Head of caudate nucleus (tissue), 42 donors: ENCODE measurements at regions not wholly inside any gene's neighbourhood (a gene's known extent, or its start where the extent isn't known, plus 50 kb on each side); places are given as distances from the start of the nearest gene placed in this dataset.
"Not testable (repeated sequence)": the region's sequence is repeated elsewhere in the genome, so short reads cannot be mapped to it uniquely, and the experiment has no call there.

Source experiments
- DNase-seq, 42 donors: peaks; one replicate each; pipeline versions ENCODE4 v3.0.0 to v3.0.0-alpha.2; 2020 to 2021; ENCODE audit warnings: mixed read lengths in 7 of 42
- intact Hi-C: fragments of 100-400 bp; cut with DNase I; formaldehyde crosslinking; loops from one replicate; pipeline ENCODE4 v1.15.0; 2022

DNA sequence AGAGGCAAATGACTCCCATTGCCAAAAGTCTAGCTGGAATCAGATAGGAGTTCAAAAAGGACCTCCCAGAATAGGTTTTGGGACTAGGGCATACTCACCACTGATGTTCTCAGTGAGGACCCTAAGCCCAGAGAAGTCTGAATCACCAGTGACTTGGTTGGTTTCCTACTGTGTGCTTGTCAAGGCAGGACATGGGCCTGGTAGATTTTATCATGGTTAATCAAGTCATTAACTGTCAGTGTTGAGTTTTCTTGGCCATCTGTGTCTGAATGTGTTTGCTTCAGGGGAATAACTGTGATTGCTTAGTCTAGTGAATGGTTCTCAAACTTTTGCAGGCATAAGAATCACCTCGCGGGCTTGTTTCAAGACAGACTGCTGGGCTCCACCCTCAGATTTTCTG, 99.0 kb upstream of the GDNF start:
- DNase-seq: no peak
- intact Hi-C loops: no loop called here

DNA sequence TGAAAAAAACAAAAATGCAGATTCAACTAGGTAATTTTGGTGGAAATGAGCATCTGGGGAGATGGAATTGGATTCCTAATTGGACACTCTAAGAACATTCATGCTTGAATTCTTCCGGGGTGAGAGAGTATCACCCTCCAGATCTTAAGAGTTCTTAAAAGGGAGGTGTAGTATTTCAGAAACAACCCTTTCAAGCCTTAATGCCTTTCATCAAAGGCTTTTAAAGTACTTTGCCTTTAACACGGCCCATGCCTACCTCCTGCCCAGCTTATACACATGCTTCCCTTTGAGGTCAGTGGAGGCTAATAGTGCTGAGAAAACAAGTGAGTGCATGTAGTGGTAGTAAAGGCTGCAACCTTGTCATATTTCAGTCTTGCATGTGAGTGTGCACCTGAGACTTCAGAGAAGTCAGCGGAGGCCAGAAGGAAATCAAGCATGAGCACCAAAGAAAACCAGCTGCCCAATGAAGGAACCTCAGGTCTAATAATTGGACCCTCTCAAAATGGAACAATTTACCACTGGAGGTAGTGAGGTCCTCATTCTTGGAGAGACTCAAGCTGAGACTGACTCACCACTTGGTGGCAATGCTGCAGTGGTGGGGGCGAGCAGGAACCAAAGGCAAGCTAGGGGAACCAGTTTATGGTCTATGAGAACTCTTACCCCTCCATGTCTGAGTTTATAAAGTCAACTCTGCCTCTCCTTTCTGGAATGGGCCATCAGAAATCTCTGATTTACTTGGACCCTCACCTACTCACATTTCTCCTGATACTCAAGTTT, 98.4 kb upstream of the GDNF start:
- DNase-seq: no peak
- intact Hi-C loops: no loop called here

DNA sequence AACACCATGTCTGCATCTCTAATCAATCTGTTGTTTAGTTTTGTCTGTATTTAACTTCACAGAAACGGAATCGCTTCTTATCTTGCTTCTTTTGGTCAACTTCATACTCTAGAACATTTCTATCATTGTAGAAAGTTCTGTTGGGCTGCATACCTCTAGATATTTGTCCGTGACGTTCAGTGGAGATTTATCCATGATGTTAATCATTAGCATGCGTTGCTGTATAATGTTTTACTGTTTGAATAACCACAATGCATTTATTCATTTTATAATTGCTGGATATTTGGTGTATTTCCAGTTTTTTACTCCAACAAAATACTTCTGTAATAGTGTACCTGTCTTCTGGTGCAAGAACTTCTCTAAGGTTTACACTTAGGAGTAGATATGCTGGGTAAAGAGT, 96.2 kb upstream of the GDNF start:
- no peak for DNase-seq
- intact Hi-C loops: no loop called here

DNA sequence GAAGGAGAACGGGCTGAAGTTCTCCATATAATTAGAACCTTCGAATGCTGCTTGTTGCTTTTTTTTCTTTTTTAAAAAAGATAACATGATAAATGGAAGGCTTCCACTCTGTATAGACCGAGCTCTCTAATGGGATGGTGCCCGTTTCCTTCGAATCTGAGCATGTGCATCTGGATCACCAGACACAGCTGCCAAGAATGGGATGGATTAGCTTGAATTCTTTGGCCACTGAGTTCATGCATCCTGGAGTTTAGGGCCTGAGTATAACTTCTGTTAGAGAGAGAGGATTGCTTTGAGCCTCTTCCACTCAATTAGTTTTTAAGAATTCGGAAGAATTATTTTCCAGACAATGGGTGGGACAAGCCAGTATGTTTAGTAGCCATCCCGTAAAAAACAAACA, 93.7 kb upstream of the GDNF start:
- no peak for DNase-seq
- intact Hi-C loops: no loop called here

DNA sequence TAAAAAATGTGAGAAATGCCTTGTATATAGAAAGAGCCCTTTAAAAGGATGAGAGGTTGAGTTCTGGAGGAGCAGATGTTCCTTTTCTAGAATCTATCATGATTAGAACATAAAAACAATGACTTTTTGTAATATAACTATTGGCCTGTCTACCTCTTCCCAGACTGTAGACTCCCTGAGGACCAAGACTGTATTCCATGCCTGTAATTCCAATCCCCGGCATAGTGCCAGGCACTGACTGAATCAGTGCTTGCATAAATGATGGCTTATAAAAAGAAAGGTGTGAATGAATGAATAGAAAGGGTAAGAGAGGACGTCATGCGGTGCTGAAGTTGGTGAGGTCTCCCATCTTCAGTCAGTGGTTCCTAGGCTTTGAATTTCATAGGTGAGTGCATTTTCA, 92.6 kb upstream of the GDNF start:
- DNase-seq: no peak
- intact Hi-C loops: no loop called here

DNA sequence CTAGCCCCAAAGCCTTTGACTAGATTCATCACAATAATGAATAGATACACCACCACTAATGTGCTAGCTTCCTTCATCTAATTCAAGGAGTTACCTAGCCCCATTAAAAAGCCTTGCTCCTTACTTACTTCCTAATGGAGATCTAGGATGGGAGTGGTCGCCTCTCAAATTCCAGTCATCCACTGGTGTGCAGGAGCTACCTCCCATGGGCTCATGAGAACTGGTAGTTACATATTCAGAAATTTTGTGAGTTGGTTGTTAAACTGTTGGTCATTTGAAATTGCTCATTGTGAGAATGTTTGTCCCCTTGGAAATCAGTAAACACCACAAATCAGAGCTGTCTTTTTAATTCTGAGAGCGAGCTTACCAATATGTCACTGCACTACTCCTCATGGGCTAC, 91.7 kb upstream of the GDNF start:
- intact Hi-C loops: no loop called here
- DNase-seq: no peak

DNA sequence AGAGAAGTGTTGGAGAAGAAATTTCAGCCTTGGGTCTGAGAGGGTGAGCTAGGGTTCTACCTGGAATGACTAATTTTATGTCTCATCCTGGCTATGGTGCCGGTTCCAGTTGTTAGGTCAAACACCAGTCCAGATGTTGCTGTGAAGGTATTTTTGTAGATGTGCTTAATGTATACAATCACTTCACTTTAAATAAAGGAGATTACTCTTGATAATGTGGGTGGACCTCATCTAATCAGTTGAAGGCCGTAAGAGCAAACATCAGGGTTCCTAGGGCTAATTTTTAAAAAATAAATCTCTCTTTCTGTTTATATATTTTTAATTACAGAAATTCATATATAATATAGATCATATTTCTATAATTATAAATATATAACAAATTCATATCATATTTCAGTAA, 90.5 kb upstream of the GDNF start:
- intact Hi-C loops: no loop called here
- DNase-seq: no peak

DNA sequence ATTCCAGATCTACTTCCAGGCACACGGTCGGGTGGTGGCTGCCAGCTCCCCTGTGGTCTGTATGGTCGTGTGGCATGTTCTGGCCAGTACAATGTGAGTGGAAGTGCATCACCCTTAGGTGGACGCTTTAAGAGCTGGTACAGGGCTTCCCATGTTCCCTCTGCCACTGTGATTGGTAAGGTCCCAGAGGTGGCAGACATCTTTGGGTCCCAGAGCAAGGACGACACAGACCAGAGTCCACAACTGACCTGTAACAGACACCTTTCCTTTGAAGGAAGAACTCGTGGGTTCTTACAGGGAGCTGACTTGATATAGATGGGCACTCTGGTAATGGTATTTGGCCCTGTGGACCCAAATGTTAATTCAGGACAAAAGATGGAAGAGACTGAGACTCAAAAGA, 90.0 kb upstream of the GDNF start:
- DNase-seq: no peak
- intact Hi-C loops: no loop called here

DNA sequence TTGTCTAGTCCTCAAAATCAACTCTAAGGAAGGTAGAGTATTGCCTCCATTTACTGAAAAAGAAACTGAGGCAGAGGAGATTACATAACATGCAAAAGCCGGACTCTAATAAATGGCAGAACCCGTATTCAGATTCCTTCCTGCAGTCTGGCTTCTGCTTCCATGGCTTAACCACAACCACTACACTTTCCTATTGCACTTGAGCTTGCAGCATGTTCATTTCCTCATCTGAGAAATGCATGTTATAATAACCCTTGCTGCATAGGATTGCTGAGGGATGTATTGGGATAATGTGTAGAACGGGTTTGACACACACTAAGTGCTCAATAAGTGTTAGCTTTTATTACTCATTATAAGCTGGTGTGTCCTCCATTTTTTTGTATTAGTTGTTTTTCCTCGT, 87.9 kb upstream of the GDNF start:
- intact Hi-C loops, DNase-seq: not testable (repeated sequence)

DNA sequence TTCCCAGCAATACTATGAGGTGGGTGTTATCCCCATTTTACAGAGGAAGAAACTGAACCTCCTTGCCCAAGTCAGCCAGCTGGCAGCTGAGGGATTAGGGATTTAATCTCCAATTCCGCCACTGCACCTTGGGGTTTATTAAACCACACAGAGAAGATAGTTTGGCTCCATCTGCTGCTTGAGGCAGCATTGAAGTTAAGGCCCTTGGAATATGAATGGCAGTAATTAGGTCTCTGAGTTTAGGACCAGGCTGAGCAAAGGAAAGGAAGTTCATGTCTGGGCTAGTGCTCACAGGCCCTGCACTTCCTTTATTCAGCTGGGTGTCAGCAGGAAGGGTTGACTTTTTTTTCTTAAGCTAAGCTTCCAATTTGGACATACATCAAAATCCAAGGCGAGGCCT, 86.9 kb upstream of the GDNF start:
- intact Hi-C loops: no loop called here
- no peak for DNase-seq

DNA sequence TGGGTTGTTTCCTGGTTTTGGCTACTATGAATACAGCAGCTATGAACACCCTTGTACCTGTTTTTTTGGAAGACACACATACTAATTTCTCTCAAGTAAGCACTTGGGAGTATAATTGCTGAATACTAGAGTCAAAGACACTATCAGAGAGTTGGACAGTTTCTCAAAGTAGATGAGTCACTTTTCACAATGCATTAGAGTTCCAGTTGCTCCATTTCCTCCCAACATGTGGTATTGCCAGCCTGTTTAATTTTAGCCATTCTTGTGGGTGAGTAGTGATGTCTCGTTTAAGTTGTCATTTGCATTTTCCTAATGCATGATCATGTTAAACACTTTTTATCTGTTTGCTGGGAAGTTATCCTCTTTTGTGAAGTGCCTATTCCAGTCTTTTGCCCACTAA, 81.6 kb upstream of the GDNF start:
- no peak for DNase-seq
- intact Hi-C loops: no loop called here

DNA sequence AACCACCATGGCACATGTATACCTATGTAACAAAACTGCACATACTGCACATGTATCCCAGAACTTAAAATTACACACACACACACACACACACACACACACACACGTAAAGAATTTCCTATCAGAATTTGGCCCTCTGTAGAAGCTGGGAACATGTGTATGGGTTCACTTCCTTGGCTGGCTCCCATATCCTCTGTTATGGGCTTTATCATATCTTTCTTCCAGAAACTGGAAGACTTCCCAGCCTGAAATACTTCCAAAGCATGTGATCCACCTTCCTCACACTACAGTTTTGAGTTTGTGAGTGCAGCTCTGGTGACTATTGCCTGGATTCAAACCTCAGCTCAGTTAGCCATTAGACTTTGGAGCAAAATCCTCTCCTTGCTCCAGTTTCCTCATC, 78.6 kb upstream of the GDNF start:
- intact Hi-C loops: no loop called here
- DNase-seq: no peak

DNA sequence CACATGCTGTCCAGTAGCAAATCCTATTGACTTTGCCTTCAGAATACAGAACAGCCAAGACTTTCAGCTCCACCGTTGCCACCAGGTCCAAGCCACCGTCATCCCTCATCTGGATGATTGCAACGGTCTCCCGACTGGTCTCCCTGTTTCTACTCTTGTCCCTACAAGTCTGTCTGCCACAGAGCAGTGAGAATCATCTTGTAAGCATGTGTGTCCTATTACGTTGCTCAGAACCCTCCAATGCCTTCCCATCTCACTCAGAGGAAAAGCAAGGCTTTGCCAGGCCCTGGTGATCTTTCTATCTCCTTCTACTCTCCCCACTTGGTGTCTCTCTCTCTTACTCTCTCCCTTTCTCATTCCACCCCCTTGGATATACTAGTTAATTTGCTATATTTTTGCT, 76.7 kb upstream of the GDNF start:
- intact Hi-C loops: no loop called here
- no peak for DNase-seq

DNA sequence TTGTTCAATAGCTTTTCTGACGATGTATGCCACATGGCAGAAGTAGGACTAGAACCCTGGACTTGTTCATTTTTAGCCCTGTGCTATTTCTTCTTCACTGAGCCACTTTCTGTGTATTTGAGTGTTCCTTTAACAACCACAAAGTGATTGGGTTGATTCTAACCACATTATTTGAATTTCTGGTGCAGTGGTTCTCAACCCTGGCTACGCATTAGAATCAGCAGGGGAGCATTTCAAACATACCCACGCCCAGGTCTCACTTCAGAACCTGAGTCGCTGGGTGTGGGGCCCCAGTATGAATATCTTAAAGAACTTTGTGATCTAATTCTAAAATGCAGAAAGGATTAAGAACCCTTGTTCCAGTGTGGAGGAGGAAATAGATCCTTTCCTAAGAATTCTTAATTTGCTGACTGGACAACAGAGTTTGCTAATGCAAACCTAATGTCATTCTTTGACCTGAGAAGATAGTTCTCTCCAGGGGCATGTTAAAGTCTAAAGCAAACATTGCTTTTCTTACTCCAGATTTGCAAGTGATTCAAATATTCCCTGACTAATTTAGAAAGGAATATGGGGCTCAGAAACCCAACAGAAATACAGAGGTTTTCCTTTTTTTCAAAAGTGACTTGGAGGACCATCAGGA, 75.4 kb upstream of the GDNF start:
- no peak for DNase-seq
- intact Hi-C loops: no loop called here

DNA sequence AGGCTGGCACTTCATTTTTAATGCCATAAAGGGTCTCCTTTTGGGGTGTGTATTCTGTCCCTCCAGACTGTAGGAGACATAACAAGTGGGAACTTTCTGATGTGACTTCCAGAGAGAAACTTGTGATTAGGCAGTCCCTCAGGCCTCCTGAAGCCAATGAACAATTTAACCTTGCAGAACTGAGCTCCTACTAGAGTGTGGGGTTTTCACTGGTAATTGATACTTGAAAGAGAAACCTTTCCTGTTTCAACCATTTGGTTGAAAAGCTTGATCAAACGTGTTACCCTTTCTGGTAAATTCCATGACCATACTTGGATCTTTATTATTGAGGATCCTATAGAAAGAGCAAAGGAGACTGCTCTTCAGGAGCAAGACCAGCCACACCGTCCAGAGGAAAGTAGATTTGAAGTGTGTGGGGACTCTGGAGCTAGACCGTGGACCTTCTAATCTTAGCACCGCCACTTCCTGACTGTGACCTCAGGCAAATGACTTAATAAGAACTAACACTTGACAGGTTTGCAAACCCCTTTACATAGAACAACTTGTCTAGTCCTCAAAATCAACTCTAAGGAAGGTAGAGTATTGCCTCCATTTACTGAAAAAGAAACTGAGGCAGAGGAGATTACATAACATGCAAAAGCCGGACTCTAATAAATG, 69.9 kb upstream of the GDNF start:
- intact Hi-C loops: loop anchor here (10.0 kb wide), 1 partner anchor 195 kb away; no protein-coding TSS in a partner anchor

DNA sequence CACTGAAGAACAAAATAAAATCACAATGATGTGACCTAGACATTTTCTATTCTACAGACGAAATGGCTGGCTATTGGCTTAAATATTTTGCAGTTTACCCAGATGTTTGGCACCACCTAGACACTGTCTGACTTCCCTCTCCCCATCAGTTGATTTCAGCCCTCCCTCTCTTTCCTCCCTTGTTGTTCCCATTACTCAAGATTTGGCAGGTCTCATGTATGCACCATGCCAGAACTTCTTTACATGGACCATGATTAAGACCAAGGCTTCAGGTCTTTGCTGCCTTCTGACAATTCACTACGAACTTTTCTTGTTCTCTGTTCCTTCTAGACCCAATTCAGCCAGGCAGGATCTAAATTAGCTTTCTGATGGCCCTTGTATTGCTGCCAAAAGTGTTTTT, 66.6 kb upstream of the GDNF start:
- intact Hi-C loops: loop anchor here (10.0 kb wide), 1 partner anchor 192 kb away; no protein-coding TSS in a partner anchor
- DNase-seq: no peak

More for the DNA sequence above, 69.9 kb upstream of the GDNF start:
- not testable (repeated sequence) for DNase-seq

DNA sequence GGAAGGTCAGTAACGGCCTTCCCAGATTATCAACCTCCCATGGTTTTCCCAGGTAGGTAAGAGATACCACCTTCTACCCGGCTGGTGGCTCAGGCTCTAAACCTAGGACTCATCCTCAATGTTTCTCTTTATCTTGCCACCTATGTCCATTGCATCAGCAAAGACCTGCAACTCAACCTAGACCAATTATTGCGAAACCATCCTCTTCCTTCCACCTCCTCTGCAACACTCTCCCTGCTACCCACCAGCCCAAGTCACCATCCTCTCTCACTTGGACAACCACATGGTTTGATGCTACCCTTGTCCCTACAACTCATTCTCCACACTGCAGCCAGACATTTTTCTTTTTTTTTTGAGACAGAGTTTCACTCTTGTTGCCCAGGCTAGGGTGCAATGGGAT, 65.4 kb upstream of the GDNF start:
- DNase-seq: no peak
- intact Hi-C loops: loop anchor here (10.0 kb wide), 1 partner anchor 190 kb away; no protein-coding TSS in a partner anchor

DNA sequence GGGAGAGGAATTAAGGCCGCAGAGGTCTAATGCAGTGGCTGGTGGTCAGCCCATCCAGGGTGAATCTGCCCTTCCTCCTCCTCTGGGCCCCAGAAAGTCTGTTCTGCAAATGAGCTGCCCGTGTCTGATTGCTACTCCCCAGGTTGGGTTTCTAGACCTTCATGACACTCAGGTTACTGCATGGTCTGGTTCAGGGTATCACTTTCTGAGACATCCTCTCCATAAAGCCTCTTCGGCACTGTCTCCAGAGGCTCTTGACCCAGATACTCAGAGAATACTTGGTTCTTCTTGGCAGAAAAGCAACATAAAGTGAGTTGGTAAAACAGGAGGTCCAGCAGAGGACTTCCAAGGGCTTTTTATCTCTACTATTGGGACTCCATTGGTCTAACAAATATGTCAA, 62.5 kb upstream of the GDNF start:
- DNase-seq: no peak
- intact Hi-C loops: loop anchor here (10.0 kb wide), 1 partner anchor 188 kb away; no protein-coding TSS in a partner anchor

DNA sequence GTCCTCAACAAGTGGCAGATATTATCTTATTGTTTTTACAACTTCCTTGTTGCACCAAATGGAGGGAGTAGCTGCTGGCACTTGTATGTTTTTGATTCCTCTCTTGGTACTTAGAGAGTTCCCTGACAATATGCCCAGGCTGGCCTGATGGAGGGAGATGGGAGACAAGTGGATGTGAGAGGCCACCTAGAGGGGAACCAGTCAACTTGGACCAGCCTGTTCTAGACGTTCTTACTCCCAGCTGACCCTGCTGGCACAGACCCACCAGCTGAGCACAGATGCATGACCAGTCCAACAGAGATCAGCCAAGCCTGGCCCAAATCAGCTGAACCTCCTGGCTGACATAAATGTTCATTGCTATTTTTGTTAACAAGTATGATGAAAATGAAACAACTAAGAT, 60.9 kb upstream of the GDNF start:
- peak; percentile 8 to 81 (median 50) for DNase-seq
- intact Hi-C loops: loop anchor here (10.0 kb wide), 1 partner anchor 186 kb away; no protein-coding TSS in a partner anchor

DNA sequence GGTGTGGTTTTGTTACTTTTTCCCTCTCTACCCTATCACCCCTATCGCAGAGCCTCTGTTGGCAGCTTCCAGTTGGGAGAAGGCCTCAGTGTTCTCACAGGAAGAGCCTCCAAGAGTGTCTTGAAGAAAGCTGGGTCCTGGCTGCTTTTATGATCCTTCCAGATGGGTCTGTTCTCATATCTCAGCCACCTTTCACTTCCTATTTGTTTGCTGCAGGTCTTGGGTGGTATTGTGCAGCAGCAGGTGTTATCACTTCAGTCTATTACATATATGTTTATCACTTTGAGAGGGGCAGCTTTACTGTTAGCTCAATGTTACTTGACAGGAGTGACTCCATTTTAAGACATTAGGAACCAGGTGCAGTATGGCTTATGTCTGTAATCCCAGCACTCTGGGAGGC, 59.2 kb upstream of the GDNF start:
- DNase-seq: no peak
- intact Hi-C loops: no loop called here
